Activated T-helper 17 cell treated with anti-CD3 and anti-CD28 coated beads, Interleukin-2, amount 50 U/mL, for 72 hours (primary cell): ENCODE measurements at regions not wholly inside any gene's neighbourhood (a gene's known extent, or its start where the extent isn't known, plus 50 kb on each side); places are given as distances from the start of the nearest gene placed in this dataset.
A peak's percentile ranks its signal among the peaks of the same experiment; 100 is the strongest.
"Not testable (repeated sequence)": the region's sequence is repeated elsewhere in the genome, so short reads cannot be mapped to it uniquely, and the experiment has no call there.

ENCODE experiments used
- ATAC-seq: fragments of 150-1000 bp; cut with Tn5 transposase; replicated peaks from 2 replicates; pipeline ENCODE4 v1.10.0; 2021; ENCODE audit warnings: mild to moderate bottlenecking, moderate library complexity
- H3K27ac Mint-ChIP-seq: one replicate; pipeline ENCODE4 v1.8.0; 2022; ENCODE audit warnings: mixed read lengths
- H3K27me3 Mint-ChIP-seq: one replicate; pipeline ENCODE4 v1.8.0; 2022; ENCODE audit warnings: mixed read lengths
- H3K36me3 Mint-ChIP-seq: one replicate; pipeline ENCODE4 v1.8.0; 2022; ENCODE audit warnings: low read depth, mild to moderate bottlenecking, mixed read lengths
- H3K4me1 Mint-ChIP-seq: one replicate; pipeline ENCODE4 v1.8.0; 2022; ENCODE audit warnings: mixed read lengths
- H3K4me3 Mint-ChIP-seq: one replicate; pipeline ENCODE4 v1.8.0; 2022; ENCODE audit warnings: mild to moderate bottlenecking, mixed read lengths
- H3K9me3 Mint-ChIP-seq: one replicate; pipeline ENCODE4 v1.8.0; 2022; ENCODE audit warnings: mixed read lengths

GRCh38 chr16:29128732-29129457 lies 144.0 kb downstream of the LAT start:
- H3K4me3 Mint-ChIP-seq, H3K27me3 Mint-ChIP-seq, H3K27ac Mint-ChIP-seq, H3K9me3 Mint-ChIP-seq, ATAC-seq, H3K4me1 Mint-ChIP-seq: not testable (repeated sequence)
- peaks cover 37% of the 10 kb centered on the region for H3K36me3 Mint-ChIP-seq

GRCh38 chr16:29127806-29128420 lies 143.1 kb downstream of the LAT start:
- H3K9me3 Mint-ChIP-seq, H3K4me1 Mint-ChIP-seq, ATAC-seq, H3K27ac Mint-ChIP-seq, H3K27me3 Mint-ChIP-seq, H3K4me3 Mint-ChIP-seq: not testable (repeated sequence)
- peaks cover 41% of the 10 kb centered on the region for H3K36me3 Mint-ChIP-seq

DNA sequence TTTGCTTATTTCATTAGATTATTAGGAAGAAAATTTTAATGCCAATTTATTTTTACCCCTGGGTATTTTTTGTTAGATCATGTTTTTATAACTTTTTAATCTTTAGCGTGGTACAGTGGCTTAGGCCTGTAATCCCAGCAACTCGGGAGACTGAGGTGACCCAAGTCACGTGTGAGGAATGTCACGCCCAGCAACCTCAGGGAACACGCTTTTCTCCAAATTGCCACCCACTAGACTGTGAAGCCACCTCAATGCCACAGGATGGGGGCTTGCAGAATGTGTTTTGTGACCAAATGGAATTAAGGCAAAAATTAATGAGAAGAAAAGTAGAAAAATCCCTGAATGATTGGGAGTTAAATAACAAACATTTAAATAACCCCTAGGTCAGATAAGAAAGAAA lies 141.8 kb downstream of the LAT start:
- H3K27me3 Mint-ChIP-seq, result no peaks in the 10 kb centered on the region
- H3K4me1 Mint-ChIP-seq, result peaks cover 4% of the 10 kb centered on the region
- no peaks in the 10 kb centered on the region for H3K9me3 Mint-ChIP-seq
- no peak overlapping the region for H3K27ac Mint-ChIP-seq
- no peak overlapping the region for H3K4me3 Mint-ChIP-seq
- no peak for ATAC-seq
- H3K36me3 Mint-ChIP-seq, result peaks cover 50% of the 10 kb centered on the region

DNA sequence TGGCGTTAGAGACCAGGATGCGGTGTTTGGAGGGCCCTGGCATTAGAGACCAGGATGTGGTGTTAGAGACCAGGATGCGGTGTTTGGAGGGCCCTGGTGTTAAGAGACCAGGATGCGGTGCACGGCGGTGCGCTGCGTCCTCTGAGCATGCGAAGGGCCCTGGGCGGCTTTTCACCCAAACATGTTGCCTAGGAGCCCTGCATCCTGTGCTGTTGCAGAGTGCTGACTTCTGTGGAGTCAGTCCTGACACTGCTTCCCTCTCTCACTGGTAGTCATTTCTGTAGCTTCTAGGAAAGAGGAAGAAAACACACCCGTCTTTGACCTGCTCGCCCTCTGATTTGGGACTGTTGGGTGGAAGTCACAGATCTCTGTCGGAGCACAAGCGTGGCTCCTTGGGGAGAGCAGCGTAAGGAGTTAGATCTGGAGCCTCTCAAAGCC lies 141.2 kb downstream of the LAT start:
- Mint-ChIP-seq H3K27ac (no peak overlapping the region), H3K9me3 (no peaks in the 10 kb centered on the region), H3K4me1 (peaks cover 4% of the 10 kb centered on the region), H3K27me3 (no peaks in the 10 kb centered on the region), H3K36me3 (peaks cover 55% of the 10 kb centered on the region), H3K4me3 (no peak overlapping the region)
- no peak for ATAC-seq

DNA sequence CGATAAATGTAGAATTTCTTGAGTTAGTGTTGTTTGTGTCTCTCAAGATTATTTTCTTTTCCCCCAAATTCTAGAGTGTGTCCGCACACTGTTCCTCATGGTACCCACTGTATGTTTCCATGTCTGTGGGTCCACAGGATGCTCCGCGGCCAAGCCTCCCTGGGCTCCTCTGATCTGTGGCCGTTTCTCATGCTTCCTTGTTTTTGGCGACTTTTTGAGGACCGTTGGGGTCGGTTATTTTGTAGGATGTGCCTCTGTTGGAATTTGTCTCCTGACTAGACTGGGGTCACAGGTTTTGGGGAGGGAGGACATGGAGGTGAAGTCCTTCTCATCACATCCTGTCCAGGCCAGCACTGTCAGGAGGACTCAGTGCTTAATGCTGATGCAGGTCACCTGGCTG lies 140.0 kb downstream of the LAT start:
- Mint-ChIP-seq H3K36me3 (peaks cover 64% of the 10 kb centered on the region), H3K9me3 (no peaks in the 10 kb centered on the region), H3K4me3 (no peak overlapping the region), H3K27me3 (no peaks in the 10 kb centered on the region), H3K4me1 (peaks cover 4% of the 10 kb centered on the region), H3K27ac (no peak overlapping the region)
- ATAC-seq, result no peak

GRCh38 chr16:29124162-29124561 lies 139.3 kb downstream of the LAT start:
- not testable (repeated sequence) for ATAC-seq, H3K4me3 Mint-ChIP-seq, H3K4me1 Mint-ChIP-seq, H3K27me3 Mint-ChIP-seq, H3K9me3 Mint-ChIP-seq, H3K27ac Mint-ChIP-seq
- peaks cover 70% of the 10 kb centered on the region for H3K36me3 Mint-ChIP-seq

- H3K27me3 Mint-ChIP-seq, ATAC-seq, H3K9me3 Mint-ChIP-seq, H3K4me3 Mint-ChIP-seq, H3K27ac Mint-ChIP-seq: not testable (repeated sequence)
- Mint-ChIP-seq H3K36me3 (peaks cover 85% of the 10 kb centered on the region), H3K4me1 (peaks cover 12% of the 10 kb centered on the region)
Measured at GRCh38 chr16:29120680-29121079, 135.8 kb downstream of the LAT start.

DNA sequence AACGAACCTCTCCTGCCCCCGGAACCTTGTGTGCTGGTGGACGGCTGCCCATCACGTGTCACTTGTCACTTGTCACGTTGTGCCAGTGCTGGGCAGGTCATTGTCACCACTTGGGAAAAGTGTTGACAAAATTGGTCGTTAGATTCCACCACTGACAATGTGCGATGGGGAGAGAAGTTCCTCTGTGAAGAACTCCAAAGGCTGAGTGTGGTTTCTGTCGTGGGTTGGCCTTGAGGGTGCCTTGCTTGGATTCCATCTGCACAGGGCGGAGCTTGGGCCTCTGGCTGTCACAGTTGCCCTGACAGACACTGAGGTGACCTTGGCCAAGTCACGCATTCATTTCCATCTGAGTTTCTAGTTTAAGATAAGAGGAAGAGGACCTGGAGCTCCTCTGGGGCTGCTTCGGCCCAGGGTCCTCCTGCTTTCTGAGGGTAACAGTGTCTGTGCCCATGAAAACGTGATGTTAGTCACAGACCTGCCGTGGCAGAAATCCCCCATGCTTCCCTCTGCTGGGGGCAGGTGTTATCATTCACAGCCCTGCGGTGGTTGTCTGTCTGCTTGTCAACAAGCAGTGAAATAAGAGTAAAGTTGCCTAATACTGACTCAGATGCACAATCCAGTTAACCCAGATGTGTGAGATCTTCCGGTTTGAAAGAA lies 133.6 kb downstream of the LAT start:
- not testable (repeated sequence) for H3K4me3 Mint-ChIP-seq, H3K27me3 Mint-ChIP-seq, H3K9me3 Mint-ChIP-seq, ATAC-seq, H3K27ac Mint-ChIP-seq
- peaks cover 23% of the 10 kb centered on the region for H3K4me1 Mint-ChIP-seq
- H3K36me3 Mint-ChIP-seq, result peaks cover 88% of the 10 kb centered on the region

GRCh38 chr16:29117631-29118030 lies 132.8 kb downstream of the LAT start:
- Mint-ChIP-seq H3K4me1 (peaks cover 28% of the 10 kb centered on the region), H3K27me3 (no peaks in the 10 kb centered on the region), H3K4me3 (no peak overlapping the region), H3K9me3 (no peaks in the 10 kb centered on the region), H3K27ac (no peak overlapping the region), H3K36me3 (peaks cover 88% of the 10 kb centered on the region)
- ATAC-seq, result no peak

GRCh38 chr16:29116980-29117379 lies 132.1 kb downstream of the LAT start:
- Mint-ChIP-seq H3K4me1 (peaks cover 28% of the 10 kb centered on the region), H3K27ac (peak overlapping the region; percentile 88)

GRCh38 chr16:29116207-29116606 lies 131.4 kb downstream of the LAT start:
- Mint-ChIP-seq H3K36me3 (peaks cover 92% of the 10 kb centered on the region), H3K27ac (peak overlapping the region; percentile 88), H3K4me3 (peak overlapping the region; percentile 63), H3K4me1 (peaks cover 29% of the 10 kb centered on the region)
- H3K9me3 Mint-ChIP-seq, ATAC-seq, H3K27me3 Mint-ChIP-seq: not testable (repeated sequence)

More at GRCh38 chr16:29116980-29117379, 132.1 kb downstream of the LAT start:
- ATAC-seq, result no peak
- H3K27me3 Mint-ChIP-seq, result no peaks in the 10 kb centered on the region
- peaks cover 89% of the 10 kb centered on the region for H3K36me3 Mint-ChIP-seq
- H3K9me3 Mint-ChIP-seq, result no peaks in the 10 kb centered on the region
- H3K4me3 Mint-ChIP-seq, result peak overlapping the region; percentile 63

DNA sequence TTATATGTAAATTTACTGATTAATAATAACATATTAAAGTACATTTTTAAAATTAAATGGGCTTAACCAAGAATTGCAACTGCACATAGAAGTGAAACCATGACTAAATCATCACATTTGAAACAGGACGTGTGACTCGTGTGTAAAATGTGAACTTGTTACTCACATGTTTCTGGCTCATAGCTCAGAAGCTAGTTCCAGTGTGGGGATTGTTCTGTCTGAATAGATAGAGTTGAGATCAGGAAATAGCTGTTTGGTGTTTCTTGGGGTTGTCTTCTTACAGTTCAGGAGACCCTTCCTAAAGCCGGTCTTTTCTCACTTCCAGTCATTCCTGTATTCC lies 130.9 kb downstream of the LAT start:
- H3K9me3 Mint-ChIP-seq, H3K27me3 Mint-ChIP-seq: not testable (repeated sequence)
- Mint-ChIP-seq H3K27ac (peak overlapping the region; percentile 88), H3K4me1 (peaks cover 32% of the 10 kb centered on the region), H3K36me3 (peaks cover 92% of the 10 kb centered on the region), H3K4me3 (peak overlapping the region; percentile 63)
- peak; percentile 92 for ATAC-seq

- Mint-ChIP-seq H3K27ac (peak overlapping the region; percentile 88), H3K4me3 (peak overlapping the region; percentile 63), H3K4me1 (peaks cover 32% of the 10 kb centered on the region), H3K36me3 (peaks cover 96% of the 10 kb centered on the region)
- ATAC-seq, result peak; percentile 62
- H3K27me3 Mint-ChIP-seq, H3K9me3 Mint-ChIP-seq: not testable (repeated sequence)
Measured at GRCh38 chr16:29114989-29115801, 130.3 kb downstream of the LAT start.

DNA sequence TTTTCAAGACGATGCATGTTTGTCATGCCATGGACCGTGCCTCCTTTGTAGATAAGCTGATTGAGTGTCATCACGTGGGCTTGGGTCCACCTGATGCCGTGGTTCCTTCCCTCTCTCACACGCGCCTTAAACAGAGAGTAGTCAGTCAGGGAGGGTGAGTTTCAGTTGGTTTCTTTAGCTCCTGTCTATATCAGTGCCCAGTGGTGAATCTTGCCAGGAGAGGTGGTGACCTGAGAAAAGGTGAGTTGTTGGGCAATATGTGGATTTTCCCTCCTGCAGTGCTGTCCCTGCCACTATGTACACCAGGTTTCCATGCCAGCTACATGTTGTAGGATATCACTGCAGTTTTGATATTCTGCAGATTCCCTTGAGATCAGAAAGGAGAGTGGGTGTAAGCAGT lies 129.7 kb downstream of the LAT start:
- H3K4me3 Mint-ChIP-seq, result peak overlapping the region; percentile 63
- no peaks in the 10 kb centered on the region for H3K9me3 Mint-ChIP-seq
- peak overlapping the region; percentile 88 for H3K27ac Mint-ChIP-seq
- peaks cover 32% of the 10 kb centered on the region for H3K4me1 Mint-ChIP-seq
- ATAC-seq, result no peak
- no peaks in the 10 kb centered on the region for H3K27me3 Mint-ChIP-seq
- H3K36me3 Mint-ChIP-seq, result peaks cover 96% of the 10 kb centered on the region
